AG09309 (cell line): ENCODE measurements at regions not wholly inside any gene's neighbourhood (a gene's known extent, or its start where the extent isn't known, plus 50 kb on each side); places are given as distances from the start of the nearest gene placed in this dataset.

Source experiments
- DNase-seq: peaks from one replicate; pipeline ENCODE4 v3.0.0-alpha.2; 2010; ENCODE audit warnings: low read depth
- H3K4me3 ChIP-seq: 2 replicates; pipeline ENCODE4 v1.5.1; 2011; ENCODE audit warnings: mild to moderate bottlenecking, low read depth, low read length, moderate library complexity; ENCODE audit not compliant: control insufficient read depth
- TF ChIP-seq, protein P1 (sequence below): IDR thresholded peaks from 2 replicates; pipeline ENCODE4 v1.5.1; 2011; ENCODE audit warnings: mild to moderate bottlenecking, low read depth, low read length, inconsistent platforms; ENCODE audit not compliant: insufficient read depth, control insufficient read depth; ENCODE audit errors: missing control alignments

DNA sequence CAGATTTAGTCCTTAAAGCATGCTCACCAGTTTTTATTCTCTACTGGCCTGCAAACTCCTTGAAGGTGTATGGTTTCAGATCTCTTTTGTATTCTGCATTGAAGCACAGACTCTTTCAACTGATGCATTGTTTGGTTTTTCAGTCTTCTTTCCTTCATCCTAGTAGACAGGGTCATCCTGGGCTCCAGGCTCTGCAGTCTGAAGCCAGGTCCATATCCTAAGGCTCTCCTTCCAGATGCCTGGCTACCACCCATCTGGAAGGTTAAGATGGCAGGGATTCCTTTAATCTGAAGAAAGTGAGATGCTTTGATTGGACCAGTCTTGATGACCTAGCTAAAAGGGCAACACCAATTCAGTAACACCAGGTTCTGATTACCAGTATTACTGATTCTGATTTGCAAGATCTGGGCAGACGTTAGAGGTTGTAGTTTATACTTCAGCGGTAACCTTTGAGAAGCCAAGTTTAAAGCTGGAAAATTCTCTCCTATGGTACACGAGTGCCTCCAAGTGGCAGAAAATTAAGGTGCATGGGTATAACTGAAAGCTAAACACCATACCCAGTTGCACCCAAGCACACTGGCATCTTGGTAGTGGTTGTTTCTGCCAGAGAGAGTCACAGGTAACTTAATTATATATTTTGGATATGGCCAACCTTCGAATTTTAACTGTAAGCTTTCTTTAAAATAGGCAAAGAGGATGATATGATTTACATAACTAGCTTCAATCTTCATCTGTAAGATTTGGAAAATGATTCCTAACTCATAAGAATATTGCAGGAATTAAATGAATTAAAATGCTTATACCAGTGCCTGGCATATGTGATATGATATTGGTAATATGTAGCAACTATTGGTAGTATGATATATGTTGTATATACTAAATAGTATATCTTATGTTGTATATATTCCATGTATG, 1651.9 kb upstream of the MIR17HG start:
- DNase-seq, result no peak
- H3K4me3 ChIP-seq, result no peak overlapping the region
- TF ChIP-seq, protein P1, sequence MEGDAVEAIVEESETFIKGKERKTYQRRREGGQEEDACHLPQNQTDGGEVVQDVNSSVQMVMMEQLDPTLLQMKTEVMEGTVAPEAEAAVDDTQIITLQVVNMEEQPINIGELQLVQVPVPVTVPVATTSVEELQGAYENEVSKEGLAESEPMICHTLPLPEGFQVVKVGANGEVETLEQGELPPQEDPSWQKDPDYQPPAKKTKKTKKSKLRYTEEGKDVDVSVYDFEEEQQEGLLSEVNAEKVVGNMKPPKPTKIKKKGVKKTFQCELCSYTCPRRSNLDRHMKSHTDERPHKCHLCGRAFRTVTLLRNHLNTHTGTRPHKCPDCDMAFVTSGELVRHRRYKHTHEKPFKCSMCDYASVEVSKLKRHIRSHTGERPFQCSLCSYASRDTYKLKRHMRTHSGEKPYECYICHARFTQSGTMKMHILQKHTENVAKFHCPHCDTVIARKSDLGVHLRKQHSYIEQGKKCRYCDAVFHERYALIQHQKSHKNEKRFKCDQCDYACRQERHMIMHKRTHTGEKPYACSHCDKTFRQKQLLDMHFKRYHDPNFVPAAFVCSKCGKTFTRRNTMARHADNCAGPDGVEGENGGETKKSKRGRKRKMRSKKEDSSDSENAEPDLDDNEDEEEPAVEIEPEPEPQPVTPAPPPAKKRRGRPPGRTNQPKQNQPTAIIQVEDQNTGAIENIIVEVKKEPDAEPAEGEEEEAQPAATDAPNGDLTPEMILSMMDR, result peak; percentile 9

DNA sequence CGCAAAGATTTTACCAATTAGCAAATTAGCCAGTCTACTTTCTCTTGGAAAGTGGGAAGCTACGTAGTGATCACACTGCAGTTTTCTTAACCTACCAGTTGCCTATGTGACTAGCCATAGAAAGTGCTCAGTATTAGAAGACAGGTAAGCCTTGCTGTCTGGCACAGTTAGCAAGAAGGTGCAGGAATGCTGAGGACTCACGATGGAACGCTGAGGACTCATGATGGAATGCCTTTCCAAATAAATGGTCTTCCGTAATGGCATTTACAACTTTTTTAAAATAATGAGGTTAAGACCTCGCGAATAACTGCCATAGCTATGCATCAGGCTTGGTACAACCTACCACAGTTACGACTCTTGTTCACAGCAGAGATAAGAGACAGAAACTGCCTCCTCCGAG, 1645.6 kb upstream of the MIR17HG start:
- H3K4me3 ChIP-seq, result no peak overlapping the region
- DNase-seq, result no peak
- TF ChIP-seq, protein P1, result no peak

DNA sequence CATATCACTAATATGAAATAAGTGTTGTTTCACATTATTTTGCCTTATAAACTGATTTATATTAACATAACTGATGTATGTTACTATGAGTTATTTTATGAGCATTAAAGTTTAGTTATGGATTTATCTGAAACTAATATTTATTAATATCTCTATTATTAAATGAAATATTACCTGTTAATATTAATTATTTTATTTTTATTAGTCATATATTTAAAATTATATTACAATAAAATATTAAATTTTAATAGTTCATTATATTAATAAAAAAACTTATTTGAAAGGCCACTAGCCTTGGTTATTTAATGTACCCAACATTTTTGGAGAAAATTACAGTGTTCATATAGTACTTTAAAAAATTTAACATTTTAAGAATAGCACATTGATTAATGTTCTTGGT, 1643.4 kb upstream of the MIR17HG start:
- DNase-seq, result no peak
- no peak overlapping the region for H3K4me3 ChIP-seq
- TF ChIP-seq, protein P1, result no peak

DNA sequence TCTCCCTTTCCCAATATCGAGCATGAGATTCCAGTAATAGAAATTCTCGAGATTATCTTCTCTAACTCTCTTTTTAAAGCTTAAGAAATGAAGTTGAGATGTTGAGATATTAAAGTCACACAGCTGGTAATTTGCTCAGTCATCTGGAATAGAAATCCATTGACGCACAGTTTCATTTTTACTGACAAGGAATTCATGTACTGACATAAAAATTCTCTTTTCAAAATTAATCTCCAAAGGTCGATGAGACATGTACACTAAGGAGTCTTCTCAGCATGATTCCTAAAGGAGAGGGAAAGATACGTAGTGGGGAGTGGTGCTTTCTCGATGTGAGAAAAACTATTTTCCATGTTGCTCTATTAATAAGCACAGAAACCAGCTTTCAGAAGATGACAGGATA, 1639.5 kb upstream of the MIR17HG start:
- TF ChIP-seq, protein P1, result no peak
- H3K4me3 ChIP-seq, result no peak overlapping the region
- DNase-seq, result no peak

DNA sequence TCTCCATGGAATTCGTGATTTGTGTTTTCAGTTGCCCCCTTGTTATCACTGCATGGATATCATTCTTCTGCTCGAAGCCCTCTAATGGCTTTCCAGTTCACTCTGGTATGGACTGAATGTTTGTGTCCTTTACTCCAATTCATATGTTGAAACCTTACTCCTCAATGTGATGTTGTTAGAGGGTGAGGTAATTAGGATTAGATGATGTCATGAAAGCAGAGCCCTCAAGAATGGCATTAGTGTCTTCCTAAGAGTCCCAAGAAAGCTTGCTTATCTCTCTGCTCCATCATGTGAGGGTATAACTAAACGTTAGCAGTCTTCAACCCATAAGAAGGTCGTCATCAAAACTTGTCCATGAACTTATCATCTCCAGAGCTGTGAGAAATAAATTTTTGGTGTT, 1626.3 kb upstream of the MIR17HG start:
- TF ChIP-seq, protein P1, result no peak
- no peak for DNase-seq
- H3K4me3 ChIP-seq, result no peak overlapping the region

DNA sequence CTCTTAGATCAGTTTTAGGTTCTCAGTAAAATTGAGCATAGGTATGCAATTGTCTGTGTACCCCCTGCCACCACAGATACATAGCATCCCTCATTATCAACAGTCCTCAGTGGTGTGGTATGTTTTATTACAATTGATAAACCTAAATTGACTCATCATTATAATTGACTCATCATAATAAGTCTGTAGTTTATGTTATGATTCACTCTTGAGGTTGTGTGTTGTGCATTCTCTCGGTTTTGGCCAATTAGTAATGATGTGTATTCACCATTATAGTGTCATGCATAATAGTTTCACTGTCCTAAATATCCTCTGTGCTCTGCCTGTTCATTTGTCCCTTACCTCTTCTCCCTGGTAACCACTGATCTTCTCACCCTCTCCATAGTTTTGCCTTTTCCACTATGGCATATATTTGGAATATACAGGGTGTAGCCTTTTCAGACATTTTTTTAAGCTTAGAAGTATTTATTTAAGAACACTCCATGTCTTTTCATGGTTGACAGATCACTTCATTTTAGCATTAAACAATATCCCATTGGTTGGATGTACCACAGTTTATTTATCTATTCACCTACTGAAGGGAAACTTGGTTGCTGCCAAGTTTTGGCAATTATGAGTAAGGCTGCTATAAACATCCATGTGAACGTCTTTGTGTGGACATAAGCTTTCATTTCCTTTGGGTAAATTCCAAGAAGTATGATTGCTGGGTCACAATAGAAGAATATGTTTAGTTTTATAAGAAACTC, 1620.6 kb upstream of the MIR17HG start:
- H3K4me3 ChIP-seq, result no peak overlapping the region
- no peak for DNase-seq
- TF ChIP-seq, protein P1, result no peak
